SK-N-SH (cell line): ENCODE measurements at regions not wholly inside any gene's neighbourhood (a gene's known extent, or its start where the extent isn't known, plus 50 kb on each side); places are given as distances from the start of the nearest gene placed in this dataset.
"Not testable (repeated sequence)": the region's sequence is repeated elsewhere in the genome, so short reads cannot be mapped to it uniquely, and the experiment has no call there.

Experiments used
- CTCF ChIA-PET: fragments of 300-600, 350-600 bp; formaldehyde crosslinking; extraction: SDS; loops from one replicate; lab custom pipeline; 2021; lab: Yijun Ruan, JAX
- POLR2A ChIA-PET: fragments of 350-600 bp; sonication (Branson Sonifier 250); formaldehyde crosslinking; extraction: SDS; loops from one replicate; lab custom pipeline; 2020; ENCODE audit warnings: antibody characterized with exemption, inconsistent platforms; lab: Yijun Ruan, JAX
- DNase-seq: peaks from one replicate; pipeline ENCODE4 v3.0.0; 2012
- H2AFZ ChIP-seq: fragments of 200-600 bp; sonication (generic); 2 replicates; pipeline ENCODE4 v1.8.1; 2016; ENCODE audit warnings: antibody characterized with exemption, mild to moderate bottlenecking, low read depth
- H3F3A ChIP-seq: fragments of 200-600 bp; sonication (generic); replicated peaks from 2 replicates; pipeline ENCODE3; 2016; ENCODE audit warnings: antibody characterized with exemption, mild to moderate bottlenecking; ENCODE audit not compliant: insufficient read depth
- H3K27ac ChIP-seq, 2 experiments: fragments of 200-500 bp in 1 of 2; fragments of 200-600 bp in 1 of 2; sonication (Bioruptor generic) in 1 of 2; sonication (generic), shearing (Covaris generic) in 1 of 2; 2 replicates each; pipeline versions ENCODE4 v1.5.1 to v1.6.1; 2014 to 2016; ENCODE audit warnings: low read depth in 2 of 2, inconsistent platforms in 1 of 2, low read length in 1 of 2, mild to moderate bottlenecking in 1 of 2, mixed read lengths in 1 of 2
- H3K27me3 ChIP-seq: fragments of 200-600 bp; sonication (generic), shearing (Covaris generic); 2 replicates; pipeline ENCODE4 v1.6.1; 2016; ENCODE audit warnings: mixed run types; ENCODE audit not compliant: insufficient read depth
- H3K36me3 ChIP-seq, 2 experiments: fragments of 200-500 bp in 1 of 2; fragments of 200-600 bp in 1 of 2; sonication (Bioruptor generic) in 1 of 2; sonication (generic) in 1 of 2; replicated peaks in 1 of 2; 2 replicates each; pipeline versions ENCODE3 to v1.5.1; 2014 to 2016; ENCODE audit warnings: low read length in 1 of 2, mild to moderate bottlenecking in 1 of 2; ENCODE audit not compliant: insufficient read depth in 2 of 2, control insufficient read depth in 1 of 2
- H3K4me1 ChIP-seq, 2 experiments: fragments of 200-500 bp in 1 of 2; fragments of 200-600 bp in 1 of 2; sonication (Bioruptor generic) in 1 of 2; sonication (generic), shearing (Covaris generic) in 1 of 2; 2 replicates each; pipeline versions ENCODE4 v1.5.1 to v1.6.1; 2014 to 2016; ENCODE audit warnings: low read depth in 1 of 2, low read length in 1 of 2, mixed run types in 1 of 2; ENCODE audit not compliant: insufficient read depth in 2 of 2, control insufficient read depth in 1 of 2
- H3K4me2 ChIP-seq: fragments of 200-600 bp; sonication (generic), shearing (Covaris generic); 2 replicates; pipeline ENCODE4 v1.6.1; 2017; ENCODE audit warnings: mixed run types
- H3K4me3 ChIP-seq, 2 experiments: fragments of 200-500 bp in 1 of 2; fragments of 200-600 bp in 1 of 2; sonication (Bioruptor generic) in 1 of 2; sonication (generic), shearing (Covaris generic) in 1 of 2; 2 replicates each; pipeline versions ENCODE4 v1.5.1 to v1.8.1; 2014 to 2016; ENCODE audit warnings: low read depth in 2 of 2, inconsistent platforms in 1 of 2, low read length in 1 of 2, mild to moderate bottlenecking in 1 of 2, mixed read lengths in 1 of 2, moderate library complexity in 1 of 2
- H3K79me2 ChIP-seq: fragments of 200-600 bp; sonication (generic); 2 replicates; pipeline ENCODE4 v1.8.1; 2017; ENCODE audit warnings: mild to moderate bottlenecking; ENCODE audit not compliant: insufficient read depth
- H3K9ac ChIP-seq: fragments of 200-600 bp; sonication (generic); 2 replicates; pipeline ENCODE4 v1.6.1; 2017; ENCODE audit warnings: mixed run types
- H3K9me2 ChIP-seq: fragments of 200-600 bp; sonication (generic); 2 replicates; pipeline ENCODE4 v1.6.1; 2017; ENCODE audit warnings: mixed run types
- H3K9me3 ChIP-seq: fragments of 200-600 bp; sonication (generic); 2 replicates; pipeline ENCODE4 v1.6.1; 2017; ENCODE audit warnings: mixed run types, mild to moderate bottlenecking, moderate library complexity
- H4K20me1 ChIP-seq: fragments of 200-600 bp; sonication (generic); 2 replicates; pipeline ENCODE4 v1.6.1; 2017; ENCODE audit warnings: mild to moderate bottlenecking, mixed run types; ENCODE audit not compliant: insufficient read depth
- CTCF ChIP-seq: fragments of 200-600 bp; sonication (generic); IDR thresholded peaks from 2 replicates; pipeline ENCODE4 v1.6.1; 2017; ENCODE audit warnings: antibody characterized with exemption, mild to moderate bottlenecking, moderate library complexity
- ELF1 ChIP-seq: IDR thresholded peaks from 2 replicates; pipeline ENCODE4 v1.4.0; 2012
- FOSL2 ChIP-seq: IDR thresholded peaks from 2 replicates; pipeline ENCODE4 v1.4.0; 2012; ENCODE audit warnings: low read depth, mild to moderate bottlenecking, moderate library complexity, borderline replicate concordance
- FOXJ3 ChIP-seq: sonication (generic); formaldehyde crosslinking; IDR thresholded peaks from 2 replicates; pipeline ENCODE4 v1.5.1; 2020; ENCODE audit warnings: mild to moderate bottlenecking, missing genetic modification reagents
- JUND ChIP-seq: IDR thresholded peaks from 2 replicates; pipeline ENCODE4 v1.4.0; 2012
- MAX ChIP-seq: IDR thresholded peaks from 2 replicates; pipeline ENCODE4 v1.4.0; 2012; ENCODE audit warnings: low read depth
- MEF2A ChIP-seq: IDR thresholded peaks from 2 replicates; pipeline ENCODE4 v1.4.0; 2012; ENCODE audit warnings: low read depth, borderline replicate concordance
- MXI1 ChIP-seq: IDR thresholded peaks from 2 replicates; pipeline ENCODE4 v1.6.1; 2012; ENCODE audit warnings: mild to moderate bottlenecking, low read depth, low read length, improper control_type of control experiment
- NFIC ChIP-seq: IDR thresholded peaks from 2 replicates; pipeline ENCODE4 v1.4.0; 2012; ENCODE audit warnings: borderline replicate concordance
- NRF1 ChIP-seq: IDR thresholded peaks from 2 replicates; pipeline ENCODE4 v1.6.1; 2012; ENCODE audit warnings: low read depth, mild to moderate bottlenecking, low read length
- PBX3 ChIP-seq: IDR thresholded peaks from 2 replicates; pipeline ENCODE4; 2012
- RCOR1 ChIP-seq: fragments of 150-350 bp; IDR thresholded peaks from 2 replicates; pipeline ENCODE4 v1.6.1; 2017; ENCODE audit warnings: antibody characterized with exemption, low read length
- RFX5 ChIP-seq: IDR thresholded peaks from 2 replicates; pipeline ENCODE4 v1.6.1; 2012; ENCODE audit warnings: mild to moderate bottlenecking, improper control_type of control experiment, low read length
- RXRA ChIP-seq: IDR thresholded peaks from 2 replicates; pipeline ENCODE4 v1.4.0; 2012; ENCODE audit warnings: low read depth, mild to moderate bottlenecking, borderline replicate concordance
- SIN3A ChIP-seq: IDR thresholded peaks from 2 replicates; pipeline ENCODE4 v1.6.1; 2012; ENCODE audit warnings: low read depth, mild to moderate bottlenecking, low read length, moderate library complexity, borderline replicate concordance
- SMC3 ChIP-seq: IDR thresholded peaks from 2 replicates; pipeline ENCODE4 v1.6.1; 2012; ENCODE audit warnings: low read depth, low read length, improper control_type of control experiment
- TAF1 ChIP-seq: IDR thresholded peaks from 2 replicates; pipeline ENCODE4 v1.6.1; 2012; ENCODE audit warnings: low read depth, mild to moderate bottlenecking, low read length, moderate library complexity, borderline replicate concordance
- TEAD4 ChIP-seq: IDR thresholded peaks from 2 replicates; pipeline ENCODE4 v1.4.0; 2012; ENCODE audit warnings: mild to moderate bottlenecking, borderline replicate concordance; ENCODE audit not compliant: insufficient read depth
- ZBTB33 ChIP-seq: IDR thresholded peaks from 2 replicates; pipeline ENCODE4 v1.4.0; 2012; ENCODE audit warnings: low read depth, borderline replicate concordance
- WGBS: methylation state at CpG from one replicate; pipeline ENCODE4 v1.1.6; 2017; ENCODE audit warnings: low lambda C conversion rate; 5-methylcytosine and 5-hydroxymethylcytosine counted together

GRCh38 chr13:54805743-54806142, 1777.1 kb downstream of the OLFM4 start:
- 47% methylated on average over 3 of the region's 3 CpGs for WGBS
- Histone ChIP-seq H3F3A (no peaks in the 10 kb centered on the region), H3K27ac (no peak overlapping the region), H3K4me3 (no peak overlapping the region), H3K4me1 (no peaks in the 10 kb centered on the region), H2AFZ (no peak overlapping the region), H3K36me3 (no peaks in the 10 kb centered on the region), H3K79me2 (no peaks in the 10 kb centered on the region), H3K9me3 (no peaks in the 10 kb centered on the region), H3K9me2 (no peaks in the 10 kb centered on the region), H3K4me2 (no peak overlapping the region), H4K20me1 (no peaks in the 10 kb centered on the region), H3K9ac (no peak overlapping the region), H3K27me3 (no peaks in the 10 kb centered on the region)
- ChIA-PET POLR2A (no interaction called here), CTCF (no interaction called here)
- TF ChIP-seq MEF2A (no peak), TAF1 (no peak), JUND (no peak), RCOR1 (no peak), NRF1 (no peak), RXRA (no peak), CTCF (no peak), ELF1 (no peak), SIN3A (no peak), FOSL2 (no peak), MXI1 (no peak), PBX3 (no peak), ZBTB33 (no peak), RFX5 (no peak), NFIC (no peak), FOXJ3 (CRISPR knock-in tag) (no peak), TEAD4 (no peak), MAX (no peak), SMC3 (no peak)
- DNase-seq = no peak

GRCh38 chr13:54821938-54822470, 1793.4 kb downstream of the OLFM4 start:
- H3K9me2 ChIP-seq, H3F3A ChIP-seq, H3K9ac ChIP-seq, DNase-seq, H3K4me1 ChIP-seq, H4K20me1 ChIP-seq, H3K4me3 ChIP-seq, H3K9me3 ChIP-seq, POLR2A ChIA-PET, H3K79me2 ChIP-seq, H3K4me2 ChIP-seq, H3K27me3 ChIP-seq, H3K27ac ChIP-seq, H3K36me3 ChIP-seq, H2AFZ ChIP-seq: not testable (repeated sequence)
- CTCF ChIA-PET = interaction anchor here (0.6 kb wide), 1 partner anchor 22 kb away, joined by 3 read pairs; no protein-coding TSS in a partner anchor
- 0% methylated on average over 4 of the region's 4 CpGs for WGBS

GRCh38 chr13:54829391-54830068, 1800.9 kb downstream of the OLFM4 start:
- H3K4me2 ChIP-seq, H3K9me3 ChIP-seq, DNase-seq, POLR2A ChIA-PET, H2AFZ ChIP-seq, H3K4me1 ChIP-seq, H3K36me3 ChIP-seq, H4K20me1 ChIP-seq, H3K9me2 ChIP-seq, H3K4me3 ChIP-seq, H3K27me3 ChIP-seq, H3K79me2 ChIP-seq, H3K9ac ChIP-seq, H3K27ac ChIP-seq, H3F3A ChIP-seq: not testable (repeated sequence)
- CTCF ChIA-PET = interaction anchor here (0.6 kb wide), 1 partner anchor 713 kb away, joined by 3 read pairs; no protein-coding TSS in a partner anchor
- WGBS = 61% methylated on average over 11 of the region's 28 CpGs
